Esophagus (tissue), 2 donors: ENCODE measurements at regions not wholly inside any gene's neighbourhood (a gene's known extent, or its start where the extent isn't known, plus 50 kb on each side); places are given as distances from the start of the nearest gene placed in this dataset.

ENCODE experiments used
- H3K27ac ChIP-seq, 2 donors: one replicate each; pipeline ENCODE4 v1.5.1; 2013; ENCODE audit warnings: low read depth in 2 of 2, mild to moderate bottlenecking in 2 of 2, inconsistent platforms in 1 of 2, low read length in 1 of 2, moderate library complexity in 1 of 2
- H3K27me3 ChIP-seq, 2 donors: one replicate each; pipeline ENCODE4 v1.6.1; 2013; ENCODE audit warnings: low read length in 2 of 2, control low read depth in 1 of 2, mild to moderate bottlenecking in 1 of 2; ENCODE audit not compliant: insufficient read depth in 2 of 2, control insufficient read depth in 1 of 2
- H3K36me3 ChIP-seq, 2 donors: one replicate each; pipeline ENCODE4 v1.6.1; 2013; ENCODE audit warnings: low read length in 1 of 2; ENCODE audit not compliant: control insufficient read depth in 2 of 2, insufficient read depth in 2 of 2
- H3K4me1 ChIP-seq, 2 donors: one replicate each; pipeline ENCODE4 v1.6.1; 2013; ENCODE audit warnings: low read length in 1 of 2; ENCODE audit not compliant: control insufficient read depth in 2 of 2, insufficient read depth in 2 of 2
- H3K4me3 ChIP-seq, 2 donors: one replicate each; pipeline ENCODE4 v1.5.1; 2013; ENCODE audit warnings: low read length in 2 of 2, mild to moderate bottlenecking in 2 of 2, low read depth in 1 of 2, moderate library complexity in 1 of 2
- H3K9me3 ChIP-seq, 2 donors: one replicate each; pipeline ENCODE4 v1.6.1; 2013; ENCODE audit warnings: mild to moderate bottlenecking in 2 of 2, low read depth in 1 of 2, low read length in 1 of 2, moderate library complexity in 1 of 2; ENCODE audit not compliant: control insufficient read depth in 2 of 2, insufficient read depth in 1 of 2
- WGBS, 2 donors: extraction: QIAGEN DNeasy Blood & Tissue Kit; methylation state at CpG; one replicate each; pipeline ENCODE4 v1.1.7; 2013; 5-methylcytosine and 5-hydroxymethylcytosine counted together
- donor health status: healthy with polysubstance abuse.
- donor health status: Bipolar disorder and iron deficiency.

DNA sequence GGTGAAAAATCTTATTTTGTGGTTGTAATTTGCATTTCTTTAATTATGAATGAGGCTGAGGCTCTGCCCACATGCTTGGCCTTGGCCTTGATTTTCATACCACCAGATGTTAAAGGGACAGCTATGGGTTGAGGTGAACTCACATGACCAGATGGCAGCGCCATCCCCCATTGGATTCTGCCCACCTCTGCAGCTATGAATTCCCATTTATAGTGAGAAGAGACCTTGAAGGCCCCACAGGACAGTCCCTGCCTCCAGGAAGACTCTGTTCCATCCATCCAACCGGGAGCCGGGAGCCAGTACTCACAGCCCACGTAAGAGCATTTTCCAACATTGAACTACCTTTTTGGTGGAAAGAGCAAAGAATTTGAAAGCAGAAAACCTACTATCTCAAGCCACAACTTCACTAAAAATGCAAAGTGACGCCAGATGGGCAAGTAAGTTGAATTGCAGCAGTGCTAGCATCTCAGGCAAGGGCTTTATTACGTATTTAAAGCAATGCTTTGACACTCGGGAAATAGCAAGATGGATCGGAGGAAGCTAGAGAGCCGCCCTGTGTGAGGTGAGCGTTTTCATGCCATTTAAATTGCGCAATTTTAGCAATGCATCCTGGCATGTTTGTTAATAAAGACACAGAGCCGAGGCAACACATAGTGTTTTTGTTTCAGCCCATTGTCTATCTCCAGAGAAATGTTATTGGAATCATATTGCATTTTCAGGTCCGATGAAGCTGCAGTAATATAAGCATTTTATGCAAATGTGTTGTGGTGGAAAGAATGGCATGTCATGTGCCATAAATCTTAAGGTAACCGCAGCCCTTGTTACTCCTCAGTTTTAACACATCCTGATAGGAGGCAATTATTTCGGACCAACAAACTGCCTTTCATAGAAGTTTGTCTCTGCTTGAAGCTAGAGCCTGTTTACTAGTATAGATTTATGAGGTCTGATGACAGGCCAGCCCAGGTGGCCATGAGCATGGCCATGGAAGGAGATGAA lies 273.4 kb upstream of the TNRC6C start:
- no peak overlapping the region for H3K27ac ChIP-seq
- H3K4me3 ChIP-seq, result no peak overlapping the region
- H3K27me3 ChIP-seq, result no peaks in the 10 kb centered on the region
- no peaks in the 10 kb centered on the region for H3K4me1 ChIP-seq
- 62 to 71% methylated on average over 15 of the region's 15 CpGs for WGBS, 2 donors
- H3K9me3 ChIP-seq, result no peaks in the 10 kb centered on the region
- H3K36me3 ChIP-seq, result no peaks in the 10 kb centered on the region

DNA sequence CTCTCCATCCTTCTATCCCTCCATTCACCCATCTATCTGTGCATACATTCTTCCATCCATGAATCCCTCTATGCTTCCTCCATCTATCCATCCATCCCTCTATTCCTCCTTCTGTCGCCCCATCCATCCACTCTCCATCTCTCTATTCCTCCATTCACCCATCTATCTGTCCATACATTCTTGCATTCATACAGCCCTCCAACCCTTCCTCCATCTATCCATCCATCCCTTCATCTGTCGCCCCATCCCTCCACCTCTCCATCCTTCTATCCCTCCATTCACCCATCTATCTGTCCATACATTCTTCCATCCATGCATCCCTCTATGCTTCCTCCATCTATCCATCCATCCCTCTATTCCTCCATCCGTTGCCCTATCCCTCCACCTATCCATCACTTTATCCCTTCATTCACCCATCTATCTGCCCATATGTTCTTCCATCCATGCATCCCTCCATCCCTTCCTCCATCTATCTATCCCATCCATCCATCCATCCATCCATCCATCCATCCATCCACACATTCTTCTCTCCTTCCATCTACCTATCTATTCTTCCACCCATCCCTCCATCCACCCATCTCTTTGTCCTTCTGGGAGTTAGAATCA lies 272.5 kb upstream of the TNRC6C start:
- H3K4me3 ChIP-seq, result no peak overlapping the region
- WGBS, 2 donors, result 90 to 94% methylated on average over 3 of the region's 3 CpGs
- H3K27ac ChIP-seq, result no peak overlapping the region
- H3K4me1 ChIP-seq, result peaks cover 0 to 2% of the 10 kb centered on the region in 2 donors
- H3K27me3 ChIP-seq, result no peaks in the 10 kb centered on the region
- no peaks in the 10 kb centered on the region for H3K36me3 ChIP-seq
- no peaks in the 10 kb centered on the region for H3K9me3 ChIP-seq

DNA sequence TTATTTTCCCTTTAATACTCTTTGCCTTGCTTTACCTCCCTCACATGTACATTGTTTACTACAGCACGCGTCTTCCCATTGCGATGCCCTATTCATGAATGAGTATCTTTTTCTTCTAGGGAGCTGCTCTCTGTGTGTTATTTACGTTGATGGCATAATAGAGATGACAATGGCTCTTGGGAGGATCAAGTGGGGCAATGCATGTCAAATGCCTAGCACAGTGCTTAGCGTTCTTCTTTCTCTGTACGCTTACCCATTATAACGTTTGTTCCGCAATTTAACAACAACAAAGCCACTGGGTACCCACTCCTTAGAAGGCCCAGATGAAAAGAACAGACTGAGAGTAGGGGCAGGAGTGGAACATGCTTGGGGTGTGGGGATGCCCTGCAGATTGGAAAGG lies 271.6 kb upstream of the TNRC6C start:
- WGBS, 2 donors, result 90 to 93% methylated on average over 8 of the region's 8 CpGs

DNA sequence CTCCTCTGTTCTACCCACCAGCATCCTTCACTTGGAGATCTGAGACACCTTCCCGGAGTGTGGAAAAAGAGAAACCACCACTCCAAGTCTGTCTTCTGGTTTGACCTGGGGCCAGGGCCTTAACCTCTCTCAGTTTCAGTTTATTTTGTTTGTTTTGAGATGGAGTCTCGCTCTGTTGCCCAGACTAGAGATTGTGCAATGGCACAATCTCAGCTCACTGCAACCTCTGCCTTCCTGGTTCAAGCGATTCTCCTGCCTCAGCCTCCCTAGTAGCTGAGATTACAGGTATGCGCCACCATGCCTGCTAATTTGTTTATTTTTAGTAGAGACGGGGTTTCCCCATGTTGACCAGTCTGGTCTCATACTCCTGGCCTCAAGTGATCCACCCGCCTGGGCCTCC lies 271.1 kb upstream of the TNRC6C start:
- peaks cover 2 to 5% of the 10 kb centered on the region in 2 donors for H3K4me1 ChIP-seq
- H3K36me3 ChIP-seq, result no peaks in the 10 kb centered on the region
- no peaks in the 10 kb centered on the region for H3K9me3 ChIP-seq
- 84 to 87% methylated on average over 6 of the region's 6 CpGs for WGBS, 2 donors
- H3K27ac ChIP-seq, result no peak overlapping the region
- no peak overlapping the region for H3K4me3 ChIP-seq
- H3K27me3 ChIP-seq, result no peaks in the 10 kb centered on the region

More for the DNA sequence above, 271.6 kb upstream of the TNRC6C start:
- no peak overlapping the region for H3K27ac ChIP-seq
- no peak overlapping the region for H3K4me3 ChIP-seq
- no peaks in the 10 kb centered on the region for H3K36me3 ChIP-seq
- H3K9me3 ChIP-seq, result no peaks in the 10 kb centered on the region
- H3K27me3 ChIP-seq, result no peaks in the 10 kb centered on the region
- H3K4me1 ChIP-seq, result peaks cover 2 to 3% of the 10 kb centered on the region in 2 donors

DNA sequence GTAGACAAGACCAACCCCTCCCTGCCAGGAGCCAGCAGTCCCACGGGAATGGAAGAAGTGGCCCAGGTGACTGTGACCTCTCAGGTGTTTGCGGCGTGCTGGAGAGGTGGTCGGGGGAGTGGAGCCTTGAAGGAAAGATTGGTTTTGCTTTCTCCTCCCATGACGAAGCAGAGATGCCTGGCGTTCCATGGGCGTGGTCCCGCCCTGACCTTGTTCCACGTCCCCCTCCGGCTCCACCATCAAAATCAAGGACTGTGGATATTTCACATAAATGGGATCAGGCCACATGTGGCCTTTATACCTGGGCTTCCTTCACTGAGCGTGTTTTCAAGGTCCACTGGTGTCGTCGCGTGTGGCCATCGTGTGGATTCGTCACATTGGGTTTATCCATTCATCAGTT lies 270.6 kb upstream of the TNRC6C start:
- Histone ChIP-seq H3K4me1 (peaks cover 2 to 5% of the 10 kb centered on the region in 2 donors), H3K4me3 (no peak overlapping the region), H3K27me3 (peaks cover 0 to 2% of the 10 kb centered on the region in 2 donors), H3K9me3 (no peaks in the 10 kb centered on the region), H3K36me3 (no peaks in the 10 kb centered on the region), H3K27ac (no peak overlapping the region)
- WGBS, 2 donors, result 85 to 95% methylated on average over 16 of the region's 16 CpGs

- Histone ChIP-seq H3K9me3 (no peaks in the 10 kb centered on the region), H3K27ac (no peak overlapping the region), H3K27me3 (peaks cover 0 to 6% of the 10 kb centered on the region in 2 donors), H3K4me3 (no peak overlapping the region), H3K36me3 (no peaks in the 10 kb centered on the region), H3K4me1 (peaks cover 2 to 5% of the 10 kb centered on the region in 2 donors)
- WGBS, 2 donors, result 54 to 65% methylated on average over 4 of the region's 4 CpGs
Observed at GRCh38 chr17:77688369-77688768, 270.1 kb upstream of the TNRC6C start.

DNA sequence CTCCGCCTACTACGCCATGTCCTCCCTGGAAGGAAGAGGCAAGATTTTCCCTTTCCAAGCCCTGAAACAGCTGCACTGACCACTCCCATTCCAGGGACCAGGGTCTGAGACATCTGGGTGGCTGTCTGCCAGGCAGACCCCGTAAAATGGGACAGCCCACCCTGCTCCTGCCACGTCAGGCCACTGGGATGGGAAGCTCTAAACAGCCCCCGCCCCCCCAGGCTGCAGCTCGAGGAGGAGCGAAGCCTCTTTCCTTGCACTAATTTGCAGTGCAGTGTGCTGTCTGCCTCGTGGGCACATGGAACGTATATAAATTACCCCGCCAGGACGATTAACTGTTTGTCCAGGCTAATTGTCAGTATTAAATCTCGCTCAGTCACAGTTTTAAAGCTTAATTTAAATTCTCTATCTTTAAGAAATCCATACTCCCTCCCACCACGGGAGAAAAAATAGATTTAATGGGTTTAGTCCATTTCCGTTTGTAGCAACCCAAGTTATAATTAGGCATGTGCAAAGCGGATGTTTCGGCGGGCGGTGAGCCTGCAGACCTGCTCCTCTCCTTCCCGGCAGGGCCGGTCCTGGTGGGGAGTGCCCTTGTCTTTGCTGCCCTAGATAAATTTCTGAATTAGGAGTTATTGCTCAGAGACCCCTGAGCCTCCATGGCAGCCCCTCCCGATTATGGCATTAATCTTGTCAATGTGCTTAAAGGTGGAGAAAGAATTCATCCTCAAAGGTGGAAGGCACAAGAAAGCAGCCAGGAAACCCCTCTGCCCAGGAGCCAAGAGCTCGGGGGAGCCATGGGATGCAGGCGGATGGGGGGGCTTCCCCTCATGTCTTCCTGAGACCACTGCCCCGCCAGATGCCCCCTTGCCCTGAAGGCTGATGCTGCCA lies 268.0 kb upstream of the TNRC6C start:
- Histone ChIP-seq H3K9me3 (no peaks in the 10 kb centered on the region), H3K27me3 (peaks cover 0 to 13% of the 10 kb centered on the region in 2 donors), H3K4me3 (no peak overlapping the region), H3K4me1 (peaks cover 2 to 5% of the 10 kb centered on the region in 2 donors), H3K36me3 (no peaks in the 10 kb centered on the region), H3K27ac (no peak overlapping the region)
- WGBS, 2 donors, result 34 to 35% methylated on average over 24 of the region's 24 CpGs

GRCh38 chr17:77691216-77692085 lies 267.1 kb upstream of the TNRC6C start:
- no peak overlapping the region for H3K27ac ChIP-seq
- H3K36me3 ChIP-seq, result no peaks in the 10 kb centered on the region
- peaks cover 0 to 13% of the 10 kb centered on the region in 2 donors for H3K27me3 ChIP-seq
- no peak overlapping the region for H3K4me3 ChIP-seq
- 82 to 92% methylated on average over 21 of the region's 21 CpGs for WGBS, 2 donors
- no peaks in the 10 kb centered on the region for H3K9me3 ChIP-seq
- peaks cover 2 to 5% of the 10 kb centered on the region in 2 donors for H3K4me1 ChIP-seq
